Central memory CD8-positive, alpha-beta T cell (primary cell): ENCODE measurements at regions not wholly inside any gene's neighbourhood (a gene's known extent, or its start where the extent isn't known, plus 50 kb on each side); places are given as distances from the start of the nearest gene placed in this dataset.

Experiments used
- ATAC-seq: fragments of 150-1000 bp; cut with Tn5 transposase; replicated peaks from 2 replicates; pipeline ENCODE4 v1.10.0; 2022; ENCODE audit warnings: mild to moderate bottlenecking, moderate FRiP score, moderate number of reproducible peaks; ENCODE audit not compliant: poor library complexity, severe bottlenecking; ENCODE audit errors: extremely low read depth
- DNase-seq, 2 donors: peaks; one replicate each; pipeline ENCODE4 v3.0.0; 2021; ENCODE audit warnings: low spot score in 2 of 2
- H3K27ac Mint-ChIP-seq: one replicate; pipeline ENCODE4 v1.8.0; 2022; ENCODE audit warnings: low read depth, mild to moderate bottlenecking, moderate library complexity, mixed read lengths
- H3K27me3 Mint-ChIP-seq: one replicate; pipeline ENCODE4 v1.8.0; 2022; ENCODE audit warnings: mixed read lengths
- H3K36me3 Mint-ChIP-seq: one replicate; pipeline ENCODE4 v1.8.0; 2022; ENCODE audit warnings: mild to moderate bottlenecking, moderate library complexity, mixed read lengths; ENCODE audit not compliant: insufficient read depth
- H3K4me1 Mint-ChIP-seq: one replicate; pipeline ENCODE4 v1.8.0; 2022; ENCODE audit warnings: mixed read lengths
- H3K4me3 Mint-ChIP-seq: one replicate; pipeline ENCODE4 v1.8.0; 2022; ENCODE audit warnings: mild to moderate bottlenecking, moderate library complexity, mixed read lengths
- H3K9me3 Mint-ChIP-seq: one replicate; pipeline ENCODE4 v1.8.0; 2022; ENCODE audit warnings: mixed read lengths

GRCh38 chr11:90756617-90757016 lies 533.8 kb upstream of the CHORDC1 start:
- Mint-ChIP-seq H3K4me1 (no peaks in the 10 kb centered on the region), H3K9me3 (peaks cover 26% of the 10 kb centered on the region), H3K4me3 (no peak overlapping the region), H3K27me3 (no peaks in the 10 kb centered on the region), H3K27ac (no peak overlapping the region), H3K36me3 (no peaks in the 10 kb centered on the region)
- ATAC-seq (no peak), DNase-seq (no peak)

DNA sequence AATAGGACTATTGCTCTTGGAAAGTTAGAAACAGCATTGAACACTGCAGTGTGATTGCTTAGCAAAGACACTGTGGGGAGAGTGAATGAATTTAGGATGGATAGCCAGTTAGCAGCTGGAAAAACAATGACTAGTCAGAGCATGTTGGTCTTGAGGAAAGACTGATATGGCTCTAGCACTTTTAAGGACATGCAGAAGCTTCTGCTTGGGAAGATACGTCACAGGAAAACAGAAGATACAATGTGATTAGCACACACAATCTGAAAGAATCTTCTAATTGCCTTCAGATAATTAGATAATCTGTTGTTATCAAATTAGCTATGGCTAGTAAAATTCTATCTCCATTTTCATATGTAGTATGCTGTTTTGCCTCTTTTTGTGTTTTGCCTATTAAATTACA lies 530.7 kb upstream of the CHORDC1 start:
- Mint-ChIP-seq H3K27ac (no peak overlapping the region), H3K4me3 (no peak overlapping the region), H3K4me1 (no peaks in the 10 kb centered on the region), H3K9me3 (peaks cover 29% of the 10 kb centered on the region), H3K36me3 (no peaks in the 10 kb centered on the region), H3K27me3 (no peaks in the 10 kb centered on the region)
- no peak for ATAC-seq
- DNase-seq = no peak

DNA sequence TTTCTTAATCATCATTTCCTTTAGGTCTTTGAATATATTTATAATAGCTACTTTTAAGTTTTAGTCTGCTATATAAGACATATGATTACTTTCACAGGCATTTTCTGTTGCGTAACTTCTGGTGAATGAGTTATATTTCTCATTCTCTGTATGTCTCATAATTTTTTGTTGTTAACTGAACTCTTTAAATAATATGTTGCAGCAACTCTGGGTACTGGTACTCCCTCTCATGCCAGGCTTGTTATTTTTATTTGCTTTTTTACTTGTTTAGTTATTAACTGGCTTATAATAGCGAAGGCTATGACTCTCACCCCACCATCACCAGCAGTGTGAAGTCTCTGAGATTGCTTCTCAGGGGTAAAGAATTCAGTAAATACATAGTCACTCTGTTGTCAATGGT lies 524.2 kb upstream of the CHORDC1 start:
- DNase-seq (no peak), ATAC-seq (no peak)
- Mint-ChIP-seq H3K36me3 (no peaks in the 10 kb centered on the region), H3K9me3 (peaks cover 29% of the 10 kb centered on the region), H3K27me3 (no peaks in the 10 kb centered on the region), H3K27ac (no peak overlapping the region), H3K4me1 (no peaks in the 10 kb centered on the region), H3K4me3 (no peak overlapping the region)

DNA sequence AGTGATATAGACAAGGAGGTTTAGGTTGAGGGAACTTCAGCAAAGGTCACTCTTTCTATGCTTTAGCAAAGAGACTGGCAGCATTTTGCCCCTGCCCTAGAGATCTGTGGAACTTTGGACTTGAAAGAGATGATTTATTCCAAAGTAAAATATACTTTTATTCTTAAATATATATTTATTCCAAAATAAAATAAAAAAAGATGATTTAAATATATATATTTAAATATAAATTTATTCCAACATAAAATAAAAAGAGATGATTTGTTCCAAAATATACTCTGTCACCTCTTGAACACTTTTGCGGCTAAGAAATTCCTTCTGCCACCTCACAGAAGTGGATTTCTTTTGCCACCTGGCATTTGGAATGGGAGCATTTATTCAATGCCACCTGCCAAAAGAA lies 521.3 kb upstream of the CHORDC1 start:
- Mint-ChIP-seq H3K27me3 (no peaks in the 10 kb centered on the region), H3K4me1 (no peaks in the 10 kb centered on the region), H3K27ac (no peak overlapping the region), H3K36me3 (no peaks in the 10 kb centered on the region), H3K9me3 (peaks cover 19% of the 10 kb centered on the region), H3K4me3 (no peak overlapping the region)
- ATAC-seq (no peak), DNase-seq (no peak)

DNA sequence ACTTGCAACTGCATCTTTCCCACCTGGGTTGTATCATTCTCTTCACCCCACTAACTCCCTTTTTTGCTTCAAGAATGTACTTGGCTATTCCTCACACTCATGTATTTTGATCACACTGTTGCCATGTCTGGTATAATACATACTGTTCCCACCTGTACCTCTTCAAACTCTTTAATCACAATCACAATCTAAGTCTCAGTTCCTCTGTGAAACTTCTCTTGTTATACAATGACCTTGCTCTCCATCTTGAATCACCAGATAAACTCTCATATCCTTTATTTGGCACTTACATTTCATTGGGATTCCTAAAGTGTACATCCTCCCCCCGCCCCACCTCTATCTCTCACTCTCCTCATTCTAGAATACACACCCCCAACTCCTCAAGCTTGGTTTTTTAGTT lies 516.0 kb upstream of the CHORDC1 start:
- Mint-ChIP-seq H3K4me3 (no peak overlapping the region), H3K27ac (no peak overlapping the region), H3K9me3 (peaks cover 24% of the 10 kb centered on the region), H3K4me1 (no peaks in the 10 kb centered on the region), H3K27me3 (no peaks in the 10 kb centered on the region), H3K36me3 (no peaks in the 10 kb centered on the region)
- ATAC-seq (no peak), DNase-seq (no peak)

- Mint-ChIP-seq H3K27me3 (no peaks in the 10 kb centered on the region), H3K4me1 (no peaks in the 10 kb centered on the region), H3K36me3 (no peaks in the 10 kb centered on the region), H3K27ac (no peak overlapping the region), H3K9me3 (peaks cover 21% of the 10 kb centered on the region), H3K4me3 (no peak overlapping the region)
- ATAC-seq (no peak), DNase-seq (no peak)
Observed at GRCh38 chr11:90737444-90738050, 514.7 kb upstream of the CHORDC1 start.

DNA sequence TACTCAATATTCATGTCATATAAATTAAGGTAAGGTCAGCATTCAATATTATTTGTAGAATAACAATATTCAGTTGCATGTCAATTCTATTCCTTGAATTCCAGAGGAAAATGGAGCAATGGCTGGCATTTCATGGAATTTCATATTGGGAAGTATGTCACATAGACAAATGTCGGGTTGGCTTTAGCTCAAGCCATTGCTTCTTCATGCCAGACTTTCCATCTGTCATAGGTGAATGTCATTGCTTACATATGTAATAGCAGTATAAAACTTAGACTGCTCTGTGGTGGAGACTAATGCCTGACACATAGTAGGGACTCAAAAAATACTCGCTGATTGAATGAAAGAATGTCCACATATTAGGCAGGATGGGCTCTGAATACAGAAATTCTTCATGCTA lies 509.6 kb upstream of the CHORDC1 start:
- ATAC-seq (no peak), DNase-seq (no peak)
- Mint-ChIP-seq H3K4me3 (no peak overlapping the region), H3K27ac (no peak overlapping the region), H3K27me3 (no peaks in the 10 kb centered on the region), H3K9me3 (peaks cover 25% of the 10 kb centered on the region), H3K36me3 (no peaks in the 10 kb centered on the region), H3K4me1 (no peaks in the 10 kb centered on the region)

GRCh38 chr11:90723475-90723874 lies 500.6 kb upstream of the CHORDC1 start:
- H3K36me3 Mint-ChIP-seq = no peaks in the 10 kb centered on the region
- no peaks in the 10 kb centered on the region for H3K27me3 Mint-ChIP-seq
- no peaks in the 10 kb centered on the region for H3K4me1 Mint-ChIP-seq
- DNase-seq = no peak
- no peak for ATAC-seq
- peaks cover 19% of the 10 kb centered on the region for H3K9me3 Mint-ChIP-seq
- H3K4me3 Mint-ChIP-seq = no peak overlapping the region
- no peak overlapping the region for H3K27ac Mint-ChIP-seq

DNA sequence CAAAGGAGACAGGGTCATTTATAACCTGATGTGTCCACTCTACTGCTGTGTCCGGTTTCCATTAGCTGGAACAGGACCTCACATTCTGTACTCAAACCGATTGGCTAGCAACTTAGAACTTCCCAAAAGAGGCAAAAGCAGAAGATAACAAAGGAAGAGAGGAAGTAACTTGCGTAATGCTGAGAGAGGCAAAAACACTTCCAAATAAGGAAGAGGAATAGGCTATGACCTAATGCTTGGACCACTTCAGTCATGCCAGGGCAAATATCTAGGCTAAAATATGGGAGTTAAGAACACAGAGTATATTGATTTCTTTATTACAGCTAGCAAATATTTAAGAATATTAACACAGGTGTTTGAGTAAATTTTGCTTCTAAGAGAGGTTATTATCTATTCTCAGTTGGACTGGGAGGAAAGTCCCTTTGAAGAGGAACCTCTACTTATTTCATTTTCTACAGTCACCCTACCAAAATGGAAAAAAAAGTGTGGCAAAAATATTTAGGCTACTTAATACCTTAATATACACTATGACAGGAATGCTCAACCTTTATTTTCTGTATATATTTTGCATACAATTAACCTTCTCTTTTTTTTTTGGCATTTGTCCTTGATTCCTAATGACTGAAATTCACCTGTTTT lies 499.8 kb upstream of the CHORDC1 start:
- H3K4me3 Mint-ChIP-seq = no peak overlapping the region
- H3K4me1 Mint-ChIP-seq = no peaks in the 10 kb centered on the region
- ATAC-seq (no peak), DNase-seq (no peak)
- no peak overlapping the region for H3K27ac Mint-ChIP-seq
- H3K9me3 Mint-ChIP-seq = peaks cover 13% of the 10 kb centered on the region
- no peaks in the 10 kb centered on the region for H3K36me3 Mint-ChIP-seq
- no peaks in the 10 kb centered on the region for H3K27me3 Mint-ChIP-seq

DNA sequence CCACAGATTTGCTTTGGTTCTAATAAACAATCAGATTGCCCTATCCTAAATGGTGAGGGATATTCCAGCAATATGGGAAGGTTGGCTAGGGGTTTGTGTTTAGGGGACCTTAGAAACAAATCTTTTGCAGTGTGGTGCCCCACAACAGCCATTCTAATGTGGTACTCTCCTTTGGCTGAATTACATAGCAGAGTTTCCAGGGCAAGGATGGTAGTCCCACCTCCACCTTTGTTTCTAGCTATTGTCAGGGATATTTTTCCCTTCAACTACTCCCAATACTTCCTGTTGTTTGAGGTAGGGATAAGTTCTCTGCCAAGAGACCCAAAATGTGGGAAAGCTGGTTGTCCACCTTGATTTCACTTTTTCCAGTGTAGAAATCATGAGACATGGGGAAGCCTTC lies 494.7 kb upstream of the CHORDC1 start:
- no peak overlapping the region for H3K4me3 Mint-ChIP-seq
- ATAC-seq = no peak
- no peaks in the 10 kb centered on the region for H3K4me1 Mint-ChIP-seq
- DNase-seq = no peak
- peaks cover 39% of the 10 kb centered on the region for H3K9me3 Mint-ChIP-seq
- H3K27me3 Mint-ChIP-seq = no peaks in the 10 kb centered on the region
- no peaks in the 10 kb centered on the region for H3K36me3 Mint-ChIP-seq
- no peak overlapping the region for H3K27ac Mint-ChIP-seq

- ATAC-seq (no peak), DNase-seq (no peak)
- H3K4me1 Mint-ChIP-seq = no peaks in the 10 kb centered on the region
- no peaks in the 10 kb centered on the region for H3K27me3 Mint-ChIP-seq
- H3K27ac Mint-ChIP-seq = no peak overlapping the region
- no peak overlapping the region for H3K4me3 Mint-ChIP-seq
- peaks cover 14% of the 10 kb centered on the region for H3K9me3 Mint-ChIP-seq
- H3K36me3 Mint-ChIP-seq = no peaks in the 10 kb centered on the region
Observed at GRCh38 chr11:90705661-90706060, 482.8 kb upstream of the CHORDC1 start.

- ATAC-seq (no peak), DNase-seq (no peak)
- no peaks in the 10 kb centered on the region for H3K4me1 Mint-ChIP-seq
- H3K36me3 Mint-ChIP-seq = no peaks in the 10 kb centered on the region
- no peak overlapping the region for H3K27ac Mint-ChIP-seq
- H3K4me3 Mint-ChIP-seq = no peak overlapping the region
- peaks cover 11% of the 10 kb centered on the region for H3K9me3 Mint-ChIP-seq
- no peaks in the 10 kb centered on the region for H3K27me3 Mint-ChIP-seq
Observed at GRCh38 chr11:90704510-90704909, 481.7 kb upstream of the CHORDC1 start.

- Mint-ChIP-seq H3K4me1 (no peaks in the 10 kb centered on the region), H3K9me3 (peaks cover 6% of the 10 kb centered on the region), H3K36me3 (no peaks in the 10 kb centered on the region), H3K4me3 (no peak overlapping the region), H3K27ac (no peak overlapping the region), H3K27me3 (no peaks in the 10 kb centered on the region)
- ATAC-seq (no peak), DNase-seq (no peak)
Observed at GRCh38 chr11:90701716-90702115, 478.9 kb upstream of the CHORDC1 start.
